DOHH2 (cell line): ENCODE measurements at regions not wholly inside any gene's neighbourhood (a gene's known extent, or its start where the extent isn't known, plus 50 kb on each side); places are given as distances from the start of the nearest gene placed in this dataset.

Experiments
- H3F3A ChIP-seq: fragments of 200-600 bp; sonication (generic), shearing (Covaris generic); 2 replicates; pipeline ENCODE4 v1.6.0; 2016; ENCODE audit warnings: antibody characterized with exemption, mild to moderate bottlenecking; ENCODE audit not compliant: control insufficient read depth, insufficient read depth
- H3K27ac ChIP-seq: fragments of 200-600 bp; sonication (generic); 2 replicates; pipeline ENCODE4 v1.5.1; 2014; ENCODE audit warnings: low read depth, mild to moderate bottlenecking, low read length, moderate library complexity
- H3K27me3 ChIP-seq: fragments of 200-600 bp; sonication (generic); 2 replicates; pipeline ENCODE4 v1.6.1; 2014; ENCODE audit warnings: mild to moderate bottlenecking, low read length, mixed read lengths; ENCODE audit not compliant: control insufficient read depth
- H3K36me3 ChIP-seq: fragments of 200-600 bp; sonication (generic); 2 replicates; pipeline ENCODE4 v1.6.1; 2014; ENCODE audit warnings: mild to moderate bottlenecking, low read length, moderate library complexity, mixed read lengths; ENCODE audit not compliant: control insufficient read depth
- H3K4me1 ChIP-seq: fragments of 200-600 bp; sonication (generic); 2 replicates; pipeline ENCODE4 v1.6.1; 2014; ENCODE audit warnings: mild to moderate bottlenecking, low read length, mixed read lengths; ENCODE audit not compliant: control insufficient read depth
- H3K4me2 ChIP-seq: fragments of 200-600 bp; sonication (generic); 2 replicates; pipeline ENCODE4 v1.6.0; 2014; ENCODE audit warnings: mild to moderate bottlenecking, low read length, moderate library complexity
- H3K4me3 ChIP-seq: fragments of 200-600 bp; sonication (generic); 2 replicates; pipeline ENCODE4 v1.5.1; 2014; ENCODE audit warnings: mild to moderate bottlenecking, low read length, mixed read lengths
- H3K79me2 ChIP-seq: fragments of 200-600 bp; sonication (generic); 2 replicates; pipeline ENCODE4 v1.6.1; 2014; ENCODE audit warnings: mild to moderate bottlenecking, low read length, mixed read lengths; ENCODE audit not compliant: control insufficient read depth
- H3K9me2 ChIP-seq: fragments of 200-600 bp; sonication (generic); replicated peaks from 2 replicates; pipeline ENCODE4 v1.6.1; 2014; ENCODE audit warnings: mild to moderate bottlenecking, low read length, mixed read lengths; ENCODE audit not compliant: control insufficient read depth
- H3K9me3 ChIP-seq: fragments of 200-600 bp; sonication (generic); 2 replicates; pipeline ENCODE4 v1.6.1; 2014; ENCODE audit warnings: antibody characterized with exemption, low read length, mixed read lengths; ENCODE audit not compliant: control insufficient read depth, insufficient read depth
- H4K20me1 ChIP-seq: fragments of 200-600 bp; sonication (generic); 2 replicates; pipeline ENCODE4 v1.6.0; 2014; ENCODE audit warnings: low read depth, mild to moderate bottlenecking, antibody characterized with exemption, low read length, moderate library complexity; ENCODE audit not compliant: control insufficient read depth, insufficient read depth
- CTCF ChIP-seq: fragments of 200-600 bp; sonication (generic); IDR thresholded peaks from one replicate; pipeline ENCODE4 v1.5.1; 2014; ENCODE audit warnings: antibody characterized with exemption, mild to moderate bottlenecking, low read depth, low read length; ENCODE audit not compliant: poor library complexity, severe bottlenecking
- EZH2phosphoT487 ChIP-seq: fragments of 200-600 bp; sonication (generic); IDR thresholded peaks from 2 replicates; pipeline ENCODE4 v1.6.1; 2017; ENCODE audit warnings: borderline replicate concordance, mild to moderate bottlenecking, antibody characterized with exemption, low read length, moderate library complexity, mixed read lengths

- H3K4me3 ChIP-seq, result no peak overlapping the region
- TF ChIP-seq CTCF, result no peak
- no peak for TF ChIP-seq EZH2phosphoT487
- no peaks in the 10 kb centered on the region for H3F3A ChIP-seq
- no peaks in the 10 kb centered on the region for H3K27me3 ChIP-seq
- H3K9me3 ChIP-seq, result no peaks in the 10 kb centered on the region
- H3K79me2 ChIP-seq, result no peaks in the 10 kb centered on the region
- no peak overlapping the region for H3K27ac ChIP-seq
- H3K9me2 ChIP-seq, result no peaks in the 10 kb centered on the region
- H4K20me1 ChIP-seq, result no peaks in the 10 kb centered on the region
- no peaks in the 10 kb centered on the region for H3K36me3 ChIP-seq
- no peaks in the 10 kb centered on the region for H3K4me1 ChIP-seq
- no peak overlapping the region for H3K4me2 ChIP-seq
These were observed 89.0 kb upstream of the STEAP4 start for GRCh38 chr7:88395715-88396114.

DNA sequence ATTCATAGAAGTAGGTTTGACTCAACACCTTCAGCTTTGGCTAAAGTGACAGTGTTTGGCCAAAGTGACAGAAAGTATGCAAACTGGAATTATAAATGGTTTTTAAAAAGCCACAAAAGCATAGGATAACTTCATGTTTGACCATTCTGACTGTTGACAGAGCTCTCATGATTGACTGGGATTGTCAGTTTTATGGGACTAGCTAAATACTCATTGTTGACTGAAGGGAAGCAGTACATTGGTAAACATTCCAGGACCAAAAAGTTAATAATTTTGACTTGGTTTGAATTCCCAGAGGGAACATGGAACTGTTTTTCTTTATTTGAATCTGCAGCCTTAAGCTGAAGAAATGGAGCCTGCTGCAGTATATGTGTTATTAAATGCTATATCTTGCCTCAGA, 84.6 kb upstream of the STEAP4 start:
- H3F3A ChIP-seq, result no peaks in the 10 kb centered on the region
- H3K9me3 ChIP-seq, result no peaks in the 10 kb centered on the region
- no peaks in the 10 kb centered on the region for H3K4me1 ChIP-seq
- no peaks in the 10 kb centered on the region for H4K20me1 ChIP-seq
- no peaks in the 10 kb centered on the region for H3K36me3 ChIP-seq
- H3K9me2 ChIP-seq, result no peaks in the 10 kb centered on the region
- no peak for TF ChIP-seq EZH2phosphoT487
- no peak for TF ChIP-seq CTCF
- H3K4me2 ChIP-seq, result no peak overlapping the region
- no peak overlapping the region for H3K4me3 ChIP-seq
- 0 out of 2 replicates have a peak, but pooled peaks cover 2% of the 10 kb centered on the region for H3K27me3 ChIP-seq
- H3K27ac ChIP-seq, result no peak overlapping the region
- H3K79me2 ChIP-seq, result no peaks in the 10 kb centered on the region

DNA sequence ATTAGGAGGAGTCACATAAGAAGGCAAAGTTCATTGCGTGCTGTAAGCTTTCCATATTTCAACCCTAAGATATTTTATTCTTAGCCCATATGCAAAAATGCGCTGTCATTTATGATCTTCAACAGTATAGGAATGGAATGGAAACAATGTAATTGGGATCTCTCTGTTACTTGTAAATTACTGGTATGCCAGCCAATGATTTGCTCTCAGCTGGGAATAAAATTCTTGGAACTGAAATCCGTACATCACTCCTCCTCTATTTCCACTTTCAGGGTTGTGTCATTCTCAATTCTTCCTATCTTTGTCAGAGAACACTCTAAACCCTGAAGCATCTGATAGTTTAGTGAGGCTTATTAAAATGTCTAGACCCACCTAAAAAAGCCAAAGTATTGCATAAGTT, 80.7 kb upstream of the STEAP4 start:
- Histone ChIP-seq H3K27ac (no peak overlapping the region), H3K4me2 (no peak overlapping the region), H3K79me2 (no peaks in the 10 kb centered on the region), H3K9me3 (no peaks in the 10 kb centered on the region), H3F3A (no peaks in the 10 kb centered on the region), H3K4me1 (no peaks in the 10 kb centered on the region), H3K4me3 (no peak overlapping the region), H3K27me3 (0 out of 2 replicates have a peak, but pooled peaks cover 2% of the 10 kb centered on the region), H4K20me1 (no peaks in the 10 kb centered on the region), H3K36me3 (no peaks in the 10 kb centered on the region), H3K9me2 (no peaks in the 10 kb centered on the region)
- TF ChIP-seq EZH2phosphoT487 (no peak), CTCF (no peak)
